Lower lobe of right lung (tissue), 2 donors: ENCODE measurements at regions not wholly inside any gene's neighbourhood (a gene's known extent, or its start where the extent isn't known, plus 50 kb on each side); places are given as distances from the start of the nearest gene placed in this dataset.

ENCODE experiments used
- ATAC-seq, 2 donors: fragments of 200-7000 bp; cut with Tn5 transposase; one replicate each; pipeline ENCODE4 v1.9.1; 2020 to 2022; ENCODE audit warnings: mild to moderate bottlenecking in 2 of 2, moderate library complexity in 2 of 2
- DNase-seq: peaks from one replicate; pipeline ENCODE4 v3.0.0-alpha.2; 2020
- H3K27ac ChIP-seq: fragments of 200-600 bp; one replicate; pipeline ENCODE4 v1.8.0; 2022
- H3K27me3 ChIP-seq: fragments of 200-600 bp; one replicate; pipeline ENCODE4 v1.8.0; 2022; ENCODE audit warnings: low read depth
- H3K36me3 ChIP-seq: fragments of 200-600 bp; one replicate; pipeline ENCODE4 v1.8.0; 2022; ENCODE audit warnings: mild to moderate bottlenecking
- H3K4me1 ChIP-seq: fragments of 200-600 bp; one replicate; pipeline ENCODE4 v1.8.0; 2022
- H3K4me3 ChIP-seq: fragments of 200-600 bp; one replicate; pipeline ENCODE4 v1.8.0; 2022; ENCODE audit warnings: mild to moderate bottlenecking
- H3K9me3 ChIP-seq: fragments of 200-600 bp; one replicate; pipeline ENCODE4 v1.8.0; 2022
- intact Hi-C: fragments of 100-400 bp; cut with DNase I; formaldehyde crosslinking; loops from one replicate; pipeline ENCODE4 v1.11.0; 2022
- TF ChIP-seq, protein P1 (sequence below): fragments of 200-600 bp; IDR thresholded peaks from one replicate; pipeline ENCODE4 v1.8.0; 2022; ENCODE audit warnings: antibody characterized with exemption, mild to moderate bottlenecking
- donor health status: DM: no; HTN: yes; CAD: no; lungs with severe emphysema.

DNA sequence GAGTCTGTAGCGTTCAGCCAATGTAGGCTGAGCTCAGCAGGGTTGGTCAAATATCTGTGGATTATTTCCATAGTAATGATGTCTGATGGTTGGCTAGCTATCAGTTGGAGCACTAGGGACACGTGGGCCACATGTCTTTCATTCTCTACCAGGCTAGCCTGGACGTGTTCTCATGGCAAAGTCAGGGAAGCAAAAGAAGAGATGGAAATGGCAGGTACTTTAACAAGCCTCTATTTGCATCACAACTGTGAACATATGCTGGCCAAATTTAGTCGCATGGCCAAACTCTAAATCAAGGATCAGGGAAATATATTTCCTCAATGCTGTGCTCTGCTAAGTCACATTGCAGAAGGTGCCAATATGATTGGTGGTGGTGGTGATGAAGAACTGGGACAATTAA, 371.6 kb upstream of the CHST9 start:
- Histone ChIP-seq H3K4me1 (no peaks in the 10 kb centered on the region), H3K27ac (no peak overlapping the region), H3K27me3 (no peaks in the 10 kb centered on the region), H3K9me3 (no peaks in the 10 kb centered on the region), H3K4me3 (no peak overlapping the region), H3K36me3 (no peaks in the 10 kb centered on the region)
- TF ChIP-seq, protein P1, sequence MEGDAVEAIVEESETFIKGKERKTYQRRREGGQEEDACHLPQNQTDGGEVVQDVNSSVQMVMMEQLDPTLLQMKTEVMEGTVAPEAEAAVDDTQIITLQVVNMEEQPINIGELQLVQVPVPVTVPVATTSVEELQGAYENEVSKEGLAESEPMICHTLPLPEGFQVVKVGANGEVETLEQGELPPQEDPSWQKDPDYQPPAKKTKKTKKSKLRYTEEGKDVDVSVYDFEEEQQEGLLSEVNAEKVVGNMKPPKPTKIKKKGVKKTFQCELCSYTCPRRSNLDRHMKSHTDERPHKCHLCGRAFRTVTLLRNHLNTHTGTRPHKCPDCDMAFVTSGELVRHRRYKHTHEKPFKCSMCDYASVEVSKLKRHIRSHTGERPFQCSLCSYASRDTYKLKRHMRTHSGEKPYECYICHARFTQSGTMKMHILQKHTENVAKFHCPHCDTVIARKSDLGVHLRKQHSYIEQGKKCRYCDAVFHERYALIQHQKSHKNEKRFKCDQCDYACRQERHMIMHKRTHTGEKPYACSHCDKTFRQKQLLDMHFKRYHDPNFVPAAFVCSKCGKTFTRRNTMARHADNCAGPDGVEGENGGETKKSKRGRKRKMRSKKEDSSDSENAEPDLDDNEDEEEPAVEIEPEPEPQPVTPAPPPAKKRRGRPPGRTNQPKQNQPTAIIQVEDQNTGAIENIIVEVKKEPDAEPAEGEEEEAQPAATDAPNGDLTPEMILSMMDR, result no peak
- ATAC-seq, result no peak
- no peak for DNase-seq
- intact Hi-C loops, result no loop called here

DNA sequence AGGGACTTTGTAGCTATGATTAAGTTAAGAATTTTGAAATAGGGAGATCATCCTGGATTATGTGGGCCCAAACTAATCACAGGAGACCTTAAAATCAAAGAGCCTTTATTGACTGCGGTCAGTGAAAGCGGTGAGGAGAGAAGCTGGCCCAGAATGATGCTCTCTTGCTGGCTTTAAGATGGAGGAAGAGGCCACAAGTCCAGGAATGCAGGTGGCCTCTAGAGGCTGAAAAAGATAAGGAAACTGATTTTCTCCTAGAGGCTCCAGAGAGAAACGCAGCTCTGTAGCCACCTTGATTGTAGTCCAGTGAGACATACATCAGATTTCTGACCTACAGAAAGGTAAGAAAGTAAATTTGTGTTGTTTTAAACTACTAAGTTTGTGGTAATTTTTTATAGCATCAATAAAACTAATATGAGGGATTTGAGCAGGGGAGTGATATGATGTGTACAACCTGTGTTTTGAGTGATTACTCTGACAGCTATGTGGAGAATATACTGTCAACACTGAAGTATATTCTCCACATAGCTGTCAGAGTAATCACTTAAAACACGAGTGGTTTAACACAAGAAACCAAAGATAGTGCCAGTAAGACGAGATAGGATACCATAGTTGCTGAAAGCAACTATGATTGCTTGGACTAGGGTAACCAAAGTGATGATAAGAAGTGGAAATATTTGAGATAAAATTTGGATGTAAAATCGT, 364.4 kb upstream of the CHST9 start:
- no peaks in the 10 kb centered on the region for H3K9me3 ChIP-seq
- H3K27ac ChIP-seq, result no peak overlapping the region
- H3K4me1 ChIP-seq, result no peaks in the 10 kb centered on the region
- H3K36me3 ChIP-seq, result no peaks in the 10 kb centered on the region
- DNase-seq (no peak), ATAC-seq (no peak)
- intact Hi-C loops, result no loop called here
- no peak overlapping the region for H3K4me3 ChIP-seq
- TF ChIP-seq, protein P1, result no peak
- no peaks in the 10 kb centered on the region for H3K27me3 ChIP-seq

DNA sequence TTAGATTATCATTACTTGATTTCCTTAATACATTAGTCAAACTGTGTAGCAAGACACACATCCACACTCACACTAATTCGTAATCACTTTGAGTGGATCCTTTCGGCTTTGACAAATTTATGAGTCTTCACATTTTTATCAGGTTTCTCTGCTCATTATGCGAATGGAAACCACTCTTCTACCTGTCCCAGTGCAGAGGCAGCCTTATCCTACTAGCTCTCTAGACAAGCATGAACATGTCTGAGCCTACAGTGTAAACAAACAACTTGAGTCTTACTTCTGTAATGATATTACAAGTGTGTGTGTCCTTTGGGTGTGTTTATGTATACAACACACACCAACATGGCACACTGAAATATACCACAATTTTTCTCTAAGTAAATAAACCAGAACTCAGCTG, 361.9 kb upstream of the CHST9 start:
- DNase-seq, result no peak
- Histone ChIP-seq H3K4me1 (no peaks in the 10 kb centered on the region), H3K27ac (no peak overlapping the region), H3K36me3 (no peaks in the 10 kb centered on the region), H3K9me3 (no peaks in the 10 kb centered on the region), H3K4me3 (no peak overlapping the region), H3K27me3 (no peaks in the 10 kb centered on the region)
- ATAC-seq, result no peak
- TF ChIP-seq, protein P1, result no peak
- intact Hi-C loops, result no loop called here

DNA sequence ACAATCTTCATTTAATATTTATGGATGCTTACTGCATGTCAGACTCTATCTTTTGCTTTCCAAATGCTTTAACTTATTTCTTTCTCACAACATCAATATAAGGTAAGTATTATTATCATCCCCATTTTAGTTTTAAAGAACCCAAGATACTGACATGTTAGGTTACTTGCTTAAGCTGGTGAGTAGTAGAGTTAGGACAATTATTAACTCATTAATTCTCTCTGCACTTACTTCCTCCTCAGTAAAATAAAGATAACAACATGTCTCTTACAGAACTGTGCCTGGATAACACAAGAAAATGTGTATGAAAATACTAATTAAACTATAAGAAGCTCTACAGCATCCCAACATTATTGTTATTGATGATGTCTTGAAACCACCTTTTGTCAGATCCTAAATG, 359.1 kb upstream of the CHST9 start:
- H3K27me3 ChIP-seq, result no peaks in the 10 kb centered on the region
- no peak overlapping the region for H3K27ac ChIP-seq
- DNase-seq (no peak), ATAC-seq (no peak)
- no peaks in the 10 kb centered on the region for H3K36me3 ChIP-seq
- intact Hi-C loops, result no loop called here
- no peaks in the 10 kb centered on the region for H3K4me1 ChIP-seq
- no peaks in the 10 kb centered on the region for H3K9me3 ChIP-seq
- TF ChIP-seq, protein P1, result no peak
- no peak overlapping the region for H3K4me3 ChIP-seq

DNA sequence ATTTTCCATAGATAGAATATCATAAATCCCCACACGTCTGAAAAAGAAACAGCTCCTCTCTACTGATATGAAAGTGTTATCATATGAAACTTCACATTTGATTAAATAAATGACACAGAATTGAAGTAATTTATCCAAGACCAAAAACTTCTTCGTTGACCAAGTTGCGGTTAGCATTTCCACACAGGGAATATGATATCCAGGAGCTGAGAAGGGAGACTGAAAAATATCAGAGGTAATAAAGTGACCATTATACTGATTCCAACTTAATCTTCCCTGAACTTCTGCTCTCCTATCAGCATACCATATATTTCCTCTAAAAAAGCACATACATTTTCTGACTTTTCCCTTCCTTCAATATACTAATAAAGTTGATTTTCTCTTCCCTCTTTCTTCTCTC, 356.2 kb upstream of the CHST9 start:
- Histone ChIP-seq H3K4me1 (no peaks in the 10 kb centered on the region), H3K27me3 (no peaks in the 10 kb centered on the region), H3K9me3 (no peaks in the 10 kb centered on the region), H3K27ac (no peak overlapping the region), H3K36me3 (no peaks in the 10 kb centered on the region), H3K4me3 (no peak overlapping the region)
- ATAC-seq (no peak), DNase-seq (no peak)
- TF ChIP-seq, protein P1, result no peak
- intact Hi-C loops, result no loop called here

DNA sequence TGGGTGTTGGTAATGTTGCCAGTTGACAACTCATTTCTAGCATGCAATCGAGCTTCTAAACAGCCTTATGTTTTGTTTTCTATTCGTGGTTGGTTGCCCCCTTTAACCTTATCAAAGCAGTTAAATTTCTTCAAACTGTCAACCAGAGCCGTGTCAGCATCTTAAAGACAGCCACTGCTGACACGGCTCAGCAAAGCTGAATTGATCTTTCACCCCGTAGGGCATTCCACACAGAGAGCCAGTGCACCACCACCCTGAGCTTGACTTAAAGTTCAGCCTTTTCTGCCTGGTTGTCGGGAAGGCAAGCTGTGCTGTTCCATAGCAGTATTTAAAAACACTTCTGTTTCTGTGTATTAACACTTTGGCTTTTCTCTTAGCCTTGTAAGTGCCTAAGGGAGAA, 355.0 kb upstream of the CHST9 start:
- H3K4me3 ChIP-seq, result no peak overlapping the region
- H3K36me3 ChIP-seq, result no peaks in the 10 kb centered on the region
- H3K27ac ChIP-seq, result no peak overlapping the region
- H3K4me1 ChIP-seq, result no peaks in the 10 kb centered on the region
- DNase-seq (no peak), ATAC-seq (no peak)
- TF ChIP-seq, protein P1, result no peak
- intact Hi-C loops, result no loop called here
- H3K27me3 ChIP-seq, result no peaks in the 10 kb centered on the region
- H3K9me3 ChIP-seq, result no peaks in the 10 kb centered on the region
